Stimulated activated CD4-positive, alpha-beta T cell treated with anti-CD3 and anti-CD28 coated beads, Interleukin-12 subunit alpha, Interleukin-12 subunit beta, amount 100 ng/mL, for 24 hours (primary cell): ENCODE measurements at regions not wholly inside any gene's neighbourhood (a gene's known extent, or its start where the extent isn't known, plus 50 kb on each side); places are given as distances from the start of the nearest gene placed in this dataset.
"Not testable (repeated sequence)": the region's sequence is repeated elsewhere in the genome, so short reads cannot be mapped to it uniquely, and the experiment has no call there.

Experiments used
- DNase-seq, 2 experiments: peaks; one replicate each; pipeline ENCODE4 v3.0.0-alpha.2; 2020; ENCODE audit warnings: low read depth in 2 of 2

GRCh38 chr7:116377721-116378120, 121.8 kb upstream of the CAV2 start:
- no peak for DNase-seq

GRCh38 chr7:116380025-116380424, 119.5 kb upstream of the CAV2 start:
- DNase-seq = no peak

- no peak for DNase-seq
Observed at GRCh38 chr7:116382375-116382774, 117.2 kb upstream of the CAV2 start.

GRCh38 chr7:116384936-116385635, 114.5 kb upstream of the CAV2 start:
- no peak for DNase-seq

GRCh38 chr7:116386674-116387073, 112.9 kb upstream of the CAV2 start:
- DNase-seq = no peak

- DNase-seq = no peak
Observed at GRCh38 chr7:116390363-116390762, 109.2 kb upstream of the CAV2 start.

GRCh38 chr7:116392806-116393205, 106.7 kb upstream of the CAV2 start:
- no peak for DNase-seq

- no peak for DNase-seq
Observed at GRCh38 chr7:116393654-116394053, 105.9 kb upstream of the CAV2 start.

GRCh38 chr7:116394106-116394505, 105.4 kb upstream of the CAV2 start:
- no peak for DNase-seq

GRCh38 chr7:116395141-116395791, 104.3 kb upstream of the CAV2 start:
- DNase-seq = no peak

- no peak for DNase-seq
Observed at GRCh38 chr7:116398672-116399071, 100.9 kb upstream of the CAV2 start.

GRCh38 chr7:116399819-116400218, 99.7 kb upstream of the CAV2 start:
- DNase-seq = no peak

- no peak for DNase-seq
Observed at GRCh38 chr7:116400522-116400921, 99.0 kb upstream of the CAV2 start.

GRCh38 chr7:116401711-116402110, 97.8 kb upstream of the CAV2 start:
- no peak for DNase-seq

GRCh38 chr7:116403265-116403664, 96.3 kb upstream of the CAV2 start:
- DNase-seq = no peak

- DNase-seq = no peak
Observed at GRCh38 chr7:116404389-116404788, 95.1 kb upstream of the CAV2 start.

GRCh38 chr7:116405810-116406209, 93.7 kb upstream of the CAV2 start:
- no peak for DNase-seq

GRCh38 chr7:116407165-116407564, 92.4 kb upstream of the CAV2 start:
- no peak for DNase-seq

GRCh38 chr7:116408166-116408565, 91.4 kb upstream of the CAV2 start:
- DNase-seq = no peak

GRCh38 chr7:116408831-116409453, 90.6 kb upstream of the CAV2 start:
- DNase-seq = not testable (repeated sequence)

- not testable (repeated sequence) for DNase-seq
Observed at GRCh38 chr7:116410694-116411093, 88.8 kb upstream of the CAV2 start.

- DNase-seq = no peak
Observed at GRCh38 chr7:116417593-116418345, 81.8 kb upstream of the CAV2 start.
